Mucosa of gallbladder (tissue), 1 donor: ENCODE measurements at regions not wholly inside any gene's neighbourhood (a gene's known extent, or its start where the extent isn't known, plus 50 kb on each side); places are given as distances from the start of the nearest gene placed in this dataset.
"Not testable (repeated sequence)": the region's sequence is repeated elsewhere in the genome, so short reads cannot be mapped to it uniquely, and the experiment has no call there.

Source experiments
- DNase-seq: peaks from one replicate; pipeline ENCODE4 v3.0.0-alpha.2; 2020; ENCODE audit warnings: low spot score
- donor health status: DM: no; HTN: no; CAD: no.

- no peak for DNase-seq
These were observed 50.9 kb downstream of the DISP1 start for GRCh38 chr1:222865718-222866117.

GRCh38 chr1:222867316-222867715 is 52.5 kb downstream of the DISP1 start:
- no peak for DNase-seq

- DNase-seq: no peak
These were observed 61.3 kb downstream of the DISP1 start for GRCh38 chr1:222876182-222876581.

GRCh38 chr1:222877854-222878253 is 63.0 kb downstream of the DISP1 start:
- DNase-seq: no peak

- no peak for DNase-seq
These were observed 65.7 kb downstream of the DISP1 start for GRCh38 chr1:222880587-222880986.

- DNase-seq: no peak
These were observed 71.5 kb downstream of the DISP1 start for GRCh38 chr1:222886194-222886854.

GRCh38 chr1:222886878-222887351 is 72.1 kb downstream of the DISP1 start:
- DNase-seq: no peak

GRCh38 chr1:222889440-222889839 is 74.6 kb downstream of the DISP1 start:
- no peak for DNase-seq

- DNase-seq: no peak
These were observed 75.9 kb downstream of the DISP1 start for GRCh38 chr1:222890716-222891115.

GRCh38 chr1:222891578-222891977 is 76.7 kb downstream of the DISP1 start:
- DNase-seq: no peak

- no peak for DNase-seq
These were observed 77.4 kb downstream of the DISP1 start for GRCh38 chr1:222892137-222892769.

GRCh38 chr1:222893255-222893654 is 78.4 kb downstream of the DISP1 start:
- no peak for DNase-seq

- DNase-seq: no peak
These were observed 79.5 kb downstream of the DISP1 start for GRCh38 chr1:222894331-222894730.

GRCh38 chr1:222896630-222897526 is 82.0 kb downstream of the DISP1 start:
- DNase-seq: no peak

- DNase-seq: no peak
These were observed 82.8 kb downstream of the DISP1 start for GRCh38 chr1:222897527-222898190.

- DNase-seq: no peak
These were observed 83.3 kb downstream of the DISP1 start for GRCh38 chr1:222898191-222898527.

GRCh38 chr1:222899471-222899870 is 84.6 kb downstream of the DISP1 start:
- no peak for DNase-seq

- DNase-seq: no peak
These were observed 89.6 kb downstream of the DISP1 start for GRCh38 chr1:222904451-222904850.

GRCh38 chr1:222905151-222905550 is 90.3 kb downstream of the DISP1 start:
- no peak for DNase-seq

- DNase-seq: not testable (repeated sequence)
These were observed 91.5 kb downstream of the DISP1 start for GRCh38 chr1:222906271-222906739.

GRCh38 chr1:222909586-222909985 is 94.7 kb downstream of the DISP1 start:
- DNase-seq: no peak

GRCh38 chr1:222910699-222911098 is 95.9 kb downstream of the DISP1 start:
- no peak for DNase-seq
